Loucy (cell line): ENCODE measurements at regions not wholly inside any gene's neighbourhood (a gene's known extent, or its start where the extent isn't known, plus 50 kb on each side); places are given as distances from the start of the nearest gene placed in this dataset.
"Not testable (repeated sequence)": the region's sequence is repeated elsewhere in the genome, so short reads cannot be mapped to it uniquely, and the experiment has no call there.

Experiments
- H2AFZ ChIP-seq: fragments of 200-600 bp; sonication (generic); 2 replicates; pipeline ENCODE4 v1.6.0; 2016; ENCODE audit warnings: antibody characterized with exemption, mild to moderate bottlenecking, low read length, moderate library complexity
- H3F3A ChIP-seq: fragments of 200-600 bp; 2 replicates; pipeline ENCODE4 v1.6.0; 2016; ENCODE audit warnings: antibody characterized with exemption, low read depth, mild to moderate bottlenecking
- H3K27me3 ChIP-seq: fragments of 200-600 bp; sonication (generic); 2 replicates; pipeline ENCODE4 v1.6.1; 2014; ENCODE audit warnings: low read length, mild to moderate bottlenecking; ENCODE audit not compliant: insufficient read depth, poor library complexity, severe bottlenecking
- H3K36me3 ChIP-seq: fragments of 200-600 bp; sonication (generic); 2 replicates; pipeline ENCODE4 v1.6.1; 2016; ENCODE audit warnings: low read length; ENCODE audit not compliant: insufficient read depth
- H3K4me1 ChIP-seq: fragments of 200-600 bp; sonication (generic); 2 replicates; pipeline ENCODE4 v1.5.1; 2014; ENCODE audit warnings: low read length, mild to moderate bottlenecking; ENCODE audit not compliant: insufficient read depth, poor library complexity, severe bottlenecking
- H3K4me2 ChIP-seq: fragments of 200-600 bp; sonication (generic); 2 replicates; pipeline ENCODE4 v1.6.0; 2014; ENCODE audit warnings: antibody characterized with exemption, low read length, low read depth, mild to moderate bottlenecking; ENCODE audit not compliant: poor library complexity, severe bottlenecking
- H3K4me3 ChIP-seq: fragments of 200-600 bp; sonication (generic); 2 replicates; pipeline ENCODE4 v1.5.1; 2014; ENCODE audit warnings: low read length, mild to moderate bottlenecking, mixed read lengths; ENCODE audit not compliant: poor library complexity, severe bottlenecking
- H3K79me2 ChIP-seq: fragments of 200-600 bp; sonication (generic); 2 replicates; pipeline ENCODE4 v1.6.1; 2014; ENCODE audit warnings: low read length; ENCODE audit not compliant: insufficient read depth
- H3K9ac ChIP-seq: fragments of 200-600 bp; sonication (generic); 2 replicates; pipeline ENCODE4 v1.6.0; 2014; ENCODE audit warnings: mild to moderate bottlenecking, low read depth, low read length, moderate library complexity; ENCODE audit not compliant: poor library complexity, severe bottlenecking
- H3K9me2 ChIP-seq: fragments of 200-600 bp; sonication (generic); replicated peaks from 2 replicates; pipeline ENCODE4 v1.6.1; 2016; ENCODE audit warnings: low read depth, low read length, mixed read lengths
- H3K9me3 ChIP-seq: fragments of 200-600 bp; sonication (generic); 2 replicates; pipeline ENCODE4 v1.6.1; 2014; ENCODE audit warnings: mild to moderate bottlenecking, antibody characterized with exemption, low read length, low read depth; ENCODE audit not compliant: insufficient read depth
- H4K20me1 ChIP-seq: fragments of 200-600 bp; sonication (generic); 2 replicates; pipeline ENCODE4 v1.6.0; 2014; ENCODE audit warnings: antibody characterized with exemption, low read length, mild to moderate bottlenecking; ENCODE audit not compliant: insufficient read depth, poor library complexity, severe bottlenecking
- CTCF ChIP-seq: fragments of 200-600 bp; sonication (generic); conservative IDR thresholded peaks from 2 replicates; pipeline ENCODE4 v1.5.1; 2014; ENCODE audit warnings: mild to moderate bottlenecking, antibody characterized with exemption, low read length
- EZH2phosphoT487 ChIP-seq: fragments of 200-600 bp; IDR thresholded peaks from 2 replicates; pipeline ENCODE4 v1.6.1; 2018; ENCODE audit warnings: antibody characterized with exemption, mild to moderate bottlenecking, moderate library complexity, borderline replicate concordance

GRCh38 chrX:44054863-44055601, 81.8 kb upstream of the NDP start:
- Histone ChIP-seq H3K9me3 (no peaks in the 10 kb centered on the region), H3K4me3 (no peak overlapping the region), H3K36me3 (no peaks in the 10 kb centered on the region), H3F3A (no peaks in the 10 kb centered on the region), H3K27me3 (no peaks in the 10 kb centered on the region), H3K9me2 (no peaks in the 10 kb centered on the region), H2AFZ (no peak overlapping the region), H3K79me2 (no peaks in the 10 kb centered on the region), H3K9ac (no peak overlapping the region), H3K4me1 (no peaks in the 10 kb centered on the region), H4K20me1 (no peaks in the 10 kb centered on the region), H3K4me2 (no peak overlapping the region)
- TF ChIP-seq EZH2phosphoT487 (no peak), CTCF (no peak)

GRCh38 chrX:44045106-44045505, 71.9 kb upstream of the NDP start:
- H3F3A ChIP-seq, H2AFZ ChIP-seq, H3K79me2 ChIP-seq, H3K27me3 ChIP-seq, H3K9ac ChIP-seq, H3K4me2 ChIP-seq, H4K20me1 ChIP-seq, H3K4me3 ChIP-seq, H3K4me1 ChIP-seq, H3K36me3 ChIP-seq, H3K9me3 ChIP-seq, H3K9me2 ChIP-seq: not testable (repeated sequence)

GRCh38 chrX:44043496-44043895, 70.3 kb upstream of the NDP start:
- no peaks in the 10 kb centered on the region for H3K36me3 ChIP-seq
- no peak for TF ChIP-seq EZH2phosphoT487
- TF ChIP-seq CTCF: no peak

GRCh38 chrX:44042751-44043150, 69.6 kb upstream of the NDP start:
- no peaks in the 10 kb centered on the region for H3K9me3 ChIP-seq
- no peaks in the 10 kb centered on the region for H3K4me1 ChIP-seq
- no peak for TF ChIP-seq CTCF
- TF ChIP-seq EZH2phosphoT487: no peak
- H4K20me1 ChIP-seq: no peaks in the 10 kb centered on the region
- no peak overlapping the region for H3K4me3 ChIP-seq
- H3K27me3 ChIP-seq: no peaks in the 10 kb centered on the region
- no peaks in the 10 kb centered on the region for H3K79me2 ChIP-seq
- no peaks in the 10 kb centered on the region for H3F3A ChIP-seq
- H3K9ac ChIP-seq: no peak overlapping the region
- H2AFZ ChIP-seq: no peak overlapping the region
- no peaks in the 10 kb centered on the region for H3K36me3 ChIP-seq
- no peak overlapping the region for H3K4me2 ChIP-seq
- H3K9me2 ChIP-seq: no peaks in the 10 kb centered on the region

More at GRCh38 chrX:44043496-44043895, 70.3 kb upstream of the NDP start:
- H3K9me2 ChIP-seq: no peaks in the 10 kb centered on the region
- H3K4me3 ChIP-seq: no peak overlapping the region
- H3K9ac ChIP-seq: no peak overlapping the region
- H2AFZ ChIP-seq: no peak overlapping the region
- H3K79me2 ChIP-seq: no peaks in the 10 kb centered on the region
- H3F3A ChIP-seq: no peaks in the 10 kb centered on the region
- H3K4me2 ChIP-seq: no peak overlapping the region
- H3K27me3 ChIP-seq: no peaks in the 10 kb centered on the region
- H3K9me3 ChIP-seq: no peaks in the 10 kb centered on the region
- H3K4me1 ChIP-seq: no peaks in the 10 kb centered on the region
- no peaks in the 10 kb centered on the region for H4K20me1 ChIP-seq
